GM18498 (cell line): ENCODE measurements at regions not wholly inside any gene's neighbourhood (a gene's known extent, or its start where the extent isn't known, plus 50 kb on each side); places are given as distances from the start of the nearest gene placed in this dataset.
A peak's percentile ranks its signal among the peaks of the same experiment; 100 is the strongest.

Experiments used
- ATAC-seq: cut with Tn5 transposase; IDR thresholded peaks from one replicate; pipeline ENCODE4 v1.9.1; 2021; ENCODE audit warnings: mild to moderate bottlenecking, moderate library complexity; ENCODE audit not compliant: unreplicated experiment

DNA sequence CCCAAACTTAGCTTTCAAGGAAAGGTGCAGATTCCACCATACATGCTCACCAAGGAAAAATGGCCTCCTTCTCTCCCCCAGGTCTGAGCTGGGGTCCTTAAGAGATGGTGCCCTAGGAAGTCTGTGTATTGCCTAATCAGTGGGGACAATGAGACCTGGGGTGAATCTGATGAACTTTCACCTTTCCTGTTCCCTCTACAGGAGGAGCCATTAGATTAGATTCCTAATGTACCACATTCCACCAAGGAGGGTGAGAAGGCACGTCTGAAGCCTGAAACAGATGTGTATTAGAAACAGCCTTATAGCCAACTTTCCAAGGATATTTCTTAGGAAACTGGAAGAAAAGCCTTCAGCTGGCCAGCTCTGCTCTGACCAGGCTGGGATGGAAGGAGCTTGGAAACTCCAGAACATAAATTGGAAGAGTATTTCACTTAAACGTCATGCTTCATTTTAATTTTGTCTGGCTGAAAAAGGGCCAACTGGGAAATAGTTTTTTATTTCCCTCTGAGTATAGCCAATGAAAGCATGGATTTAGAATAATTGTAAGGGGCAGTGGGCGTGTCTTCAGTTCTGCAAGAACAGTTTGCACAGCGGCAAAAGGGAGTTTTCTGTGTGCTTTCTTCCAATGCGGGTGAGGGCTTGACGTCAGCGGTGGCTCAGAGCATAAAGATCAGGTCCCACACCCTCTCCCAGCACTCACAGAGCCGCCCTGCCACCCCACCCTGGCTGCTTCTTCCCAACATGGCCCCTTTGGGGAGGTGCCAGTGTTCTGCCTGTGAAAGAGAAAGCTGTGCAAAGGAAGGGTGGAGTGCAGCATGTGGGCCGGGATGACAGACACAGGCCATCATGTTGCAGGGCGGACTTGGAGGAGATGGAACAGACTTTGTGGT is 210.9 kb downstream of the ESM1 start:
- ATAC-seq: no peak

- no peak for ATAC-seq
Measured at GRCh38 chr5:54772684-54773083, 212.7 kb downstream of the ESM1 start.

DNA sequence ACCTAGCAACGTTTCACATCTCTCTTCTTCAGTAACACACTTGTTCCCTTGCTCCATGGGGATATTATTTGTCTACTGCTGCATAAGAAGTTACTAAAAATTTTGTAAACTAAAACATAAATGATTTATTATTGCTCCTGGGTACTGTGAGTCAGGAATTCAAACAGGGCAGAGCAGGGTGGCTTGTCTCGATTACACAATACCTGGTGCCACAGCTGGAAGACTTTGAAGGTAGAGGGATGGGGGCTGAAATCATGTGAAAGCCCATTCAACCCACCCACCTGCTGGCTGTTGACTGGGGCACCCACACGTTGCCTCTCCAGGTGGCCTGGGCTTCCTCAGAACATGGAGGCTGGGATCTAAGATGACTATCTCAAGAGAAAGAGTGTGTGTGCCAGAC is 213.2 kb downstream of the ESM1 start:
- ATAC-seq: no peak

- no peak for ATAC-seq
Measured at GRCh38 chr5:54769746-54770145, 215.6 kb downstream of the ESM1 start.

DNA sequence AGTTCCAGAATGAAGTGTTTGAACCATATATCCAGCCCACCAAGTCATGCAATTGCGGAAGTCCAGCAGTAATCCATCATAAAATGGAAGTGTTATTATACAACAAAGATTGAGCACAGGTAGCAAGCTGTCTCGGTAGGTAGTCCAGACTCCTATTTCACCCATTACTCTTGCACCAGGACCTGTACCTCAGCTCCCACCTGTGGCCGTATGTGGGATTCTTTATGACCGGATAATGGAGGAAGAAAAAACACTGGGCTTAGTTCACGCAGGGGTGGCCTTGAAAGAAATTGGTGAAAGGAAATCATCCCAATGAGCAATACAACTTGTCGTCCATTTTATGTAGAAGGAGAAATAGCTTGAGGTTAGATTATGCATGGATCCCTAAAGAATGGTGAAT is 216.3 kb downstream of the ESM1 start:
- no peak for ATAC-seq

GRCh38 chr5:54766748-54767147 is 218.6 kb downstream of the ESM1 start:
- ATAC-seq: no peak

- ATAC-seq: no peak
Measured at GRCh38 chr5:54765165-54766028, 220.0 kb downstream of the ESM1 start.

- no peak for ATAC-seq
Measured at GRCh38 chr5:54764102-54765090, 221.0 kb downstream of the ESM1 start.

- no peak for ATAC-seq
Measured at GRCh38 chr5:54761213-54761701, 224.1 kb downstream of the ESM1 start.

DNA sequence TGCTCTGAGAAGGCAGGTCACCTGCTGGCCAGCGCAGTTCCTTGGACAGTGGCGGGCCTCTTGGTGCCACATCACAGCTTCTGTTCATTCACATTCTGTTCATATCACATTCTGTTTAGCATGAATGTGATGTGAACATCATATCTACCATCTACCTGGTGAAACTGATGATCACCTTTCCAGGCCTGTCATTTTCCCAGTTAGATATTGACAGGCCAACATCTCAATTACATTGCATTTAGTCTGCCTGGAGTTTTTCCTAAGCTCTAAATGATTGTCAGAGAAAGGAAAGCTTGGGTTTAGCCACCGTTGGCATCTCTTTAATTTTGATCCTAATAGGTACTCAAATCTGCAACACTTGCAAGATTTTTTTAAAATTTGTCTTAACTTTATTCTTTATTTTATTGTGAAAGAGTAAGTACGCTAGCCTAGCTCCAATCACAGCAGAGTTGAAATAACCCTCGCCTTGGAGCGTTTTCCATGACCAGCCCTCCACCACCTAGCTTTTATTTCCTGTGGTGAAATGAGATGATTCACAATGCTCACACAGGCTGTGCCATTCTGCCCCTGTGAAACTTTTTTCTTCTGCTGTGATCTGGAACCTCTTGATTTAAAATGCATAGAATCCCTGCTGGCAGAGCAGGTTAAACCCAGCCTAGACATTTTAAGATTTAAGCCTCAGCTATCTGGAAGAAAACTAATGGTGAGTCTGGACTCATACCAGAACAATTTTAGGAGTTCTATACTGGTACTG is 225.0 kb downstream of the ESM1 start:
- no peak for ATAC-seq

DNA sequence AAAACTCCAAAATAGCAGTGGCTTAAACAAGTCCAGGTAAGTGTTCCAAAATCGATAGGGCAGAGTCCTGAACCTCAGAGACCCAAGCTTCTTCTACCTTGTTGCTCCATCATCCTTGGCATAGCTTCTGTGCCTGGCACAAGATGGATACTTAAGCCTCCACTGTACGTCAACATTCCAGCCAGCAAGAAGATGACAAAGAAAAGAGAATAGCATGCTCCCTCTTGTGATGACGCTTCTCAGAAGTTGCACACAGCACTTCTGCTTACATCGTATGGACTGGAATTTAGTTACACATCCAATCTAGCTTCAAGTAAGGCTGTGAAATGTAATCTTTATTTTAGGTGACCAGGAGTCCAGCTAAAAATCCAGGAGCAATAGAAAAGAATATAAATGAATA is 227.4 kb downstream of the ESM1 start:
- no peak for ATAC-seq

DNA sequence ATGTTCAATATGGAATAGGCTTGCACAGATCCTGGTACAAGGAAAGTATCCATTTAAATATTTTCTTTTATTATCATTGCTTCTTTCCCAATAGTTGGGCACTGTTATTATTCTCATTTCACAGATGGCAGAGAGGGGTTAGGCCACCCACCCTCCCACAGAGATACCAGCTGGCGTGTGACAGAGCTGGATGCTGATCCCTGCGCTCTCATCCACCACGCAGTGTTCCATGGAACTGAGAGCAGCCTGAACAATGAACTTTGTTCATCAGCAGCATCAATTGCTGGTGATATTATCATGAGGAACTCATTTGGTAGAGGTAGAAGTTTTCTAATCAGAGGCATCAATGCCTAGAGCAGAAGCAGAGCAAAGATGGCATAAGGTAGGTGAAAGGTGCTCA is 227.9 kb downstream of the ESM1 start:
- no peak for ATAC-seq

- no peak for ATAC-seq
Measured at GRCh38 chr5:54756796-54757402, 228.5 kb downstream of the ESM1 start.

DNA sequence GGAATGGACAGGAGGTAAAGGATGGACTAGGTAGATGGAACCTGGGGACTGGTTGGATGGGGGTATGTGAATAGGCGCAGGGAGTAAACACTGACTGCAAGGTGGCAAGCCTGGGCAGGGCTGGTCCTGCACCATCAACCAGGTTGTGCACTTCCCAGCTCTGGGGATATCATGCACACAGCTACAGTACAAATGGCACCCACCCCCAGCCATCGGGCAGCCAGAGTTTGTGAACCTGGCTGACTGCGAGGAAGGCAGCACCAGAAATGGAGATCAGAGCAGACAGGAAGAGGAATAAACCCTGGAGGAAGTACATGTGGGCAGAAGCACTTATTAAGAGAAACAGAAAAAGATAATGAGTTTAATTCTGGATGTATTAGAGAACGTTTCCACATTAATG is 229.1 kb downstream of the ESM1 start:
- ATAC-seq: no peak

- no peak for ATAC-seq
Measured at GRCh38 chr5:54754878-54755277, 230.5 kb downstream of the ESM1 start.

GRCh38 chr5:54754420-54754819 is 231.0 kb downstream of the ESM1 start:
- ATAC-seq: no peak

- ATAC-seq: no peak
Measured at GRCh38 chr5:54753753-54754152, 231.6 kb downstream of the ESM1 start.

- ATAC-seq: peak; percentile 87
Measured at GRCh38 chr5:54753034-54753433, 232.4 kb downstream of the ESM1 start.

DNA sequence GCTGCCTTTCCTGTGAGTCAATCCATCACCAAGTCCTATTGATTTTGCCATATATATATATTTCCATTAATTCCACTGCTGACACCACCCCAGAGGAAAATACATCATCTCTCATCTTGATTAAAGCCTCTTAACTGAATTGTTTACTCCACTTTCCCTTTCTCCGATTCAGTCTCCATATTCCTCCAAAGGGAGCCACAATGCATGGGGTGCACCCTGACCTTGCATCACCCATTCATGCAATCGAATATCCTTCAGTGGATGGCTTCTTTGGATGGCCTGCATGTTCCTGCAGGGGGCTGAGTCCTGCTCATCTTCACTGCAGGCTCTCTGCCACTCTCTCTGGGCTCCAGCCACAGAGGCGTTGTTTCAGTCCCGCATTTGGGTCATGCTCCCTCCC is 231.0 kb downstream of the SNX18 start:
- no peak for ATAC-seq
